Mammary epithelial cell (primary cell): ENCODE measurements at regions not wholly inside any gene's neighbourhood (a gene's known extent, or its start where the extent isn't known, plus 50 kb on each side); places are given as distances from the start of the nearest gene placed in this dataset.

Experiments
- CTCF ChIP-seq, 2 donors: IDR thresholded peaks in 1 of 2; conservative IDR thresholded peaks in 1 of 2; 2 replicates each; pipeline ENCODE4 v1.5.1; 2011 to 2012; ENCODE audit warnings: inconsistent platforms in 2 of 2, low read length in 2 of 2, mild to moderate bottlenecking in 2 of 2, control low read depth in 1 of 2, low read depth in 1 of 2; ENCODE audit not compliant: insufficient read depth in 1 of 2; ENCODE audit errors: extremely low read depth in 1 of 2
- EZH2 ChIP-seq: IDR thresholded peaks from 2 replicates; pipeline ENCODE4 v1.6.1; 2012; ENCODE audit warnings: low read length, inconsistent platforms, borderline replicate concordance

- no peak for TF ChIP-seq CTCF (conservative IDR thresholded peaks at IDR 0.05 in 1 of 2, IDR thresholded peaks at IDR 0.05 in 1 of 2; ENCODE audit: extremely low read depth in 1 of 2, insufficient read depth in 1 of 2, low read depth in 1 of 2, low read length in 2 of 2)
- no peak for TF ChIP-seq EZH2
Observed at GRCh38 chr18:25557011-25557410, 205.0 kb upstream of the ZNF521 start.
